NCI-H2227 treated with DMSO at 0.1 percent for 48 hours (cell line): ENCODE measurements at regions not wholly inside any gene's neighbourhood (a gene's known extent, or its start where the extent isn't known, plus 50 kb on each side); places are given as distances from the start of the nearest gene placed in this dataset.

Experiments
- DNase-seq: peaks from one replicate; lab custom pipeline; 2025; lab: John Stamatoyannopoulos, UW

GRCh38 chr6:155528335-155528734 is 72.7 kb upstream of the NOX3 start:
- no peak for DNase-seq

DNA sequence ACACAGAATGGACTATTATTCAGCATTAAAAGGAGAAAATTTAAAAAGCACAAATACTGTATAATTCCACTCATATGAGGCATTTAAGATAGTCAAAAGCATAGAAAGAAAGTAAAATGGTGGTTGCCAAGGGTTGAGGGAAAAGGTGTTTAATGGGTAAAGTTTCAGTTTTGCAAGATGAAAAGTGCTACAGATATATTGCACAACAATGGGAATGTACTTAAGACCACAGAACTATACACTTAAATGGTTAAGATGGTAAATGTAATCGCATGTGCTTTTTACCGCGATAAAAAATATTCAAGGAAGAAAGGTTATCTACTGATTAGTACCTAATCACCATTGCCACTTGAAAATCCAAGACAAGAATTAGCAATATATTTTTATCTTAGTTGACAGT is 71.8 kb upstream of the NOX3 start:
- no peak for DNase-seq

DNA sequence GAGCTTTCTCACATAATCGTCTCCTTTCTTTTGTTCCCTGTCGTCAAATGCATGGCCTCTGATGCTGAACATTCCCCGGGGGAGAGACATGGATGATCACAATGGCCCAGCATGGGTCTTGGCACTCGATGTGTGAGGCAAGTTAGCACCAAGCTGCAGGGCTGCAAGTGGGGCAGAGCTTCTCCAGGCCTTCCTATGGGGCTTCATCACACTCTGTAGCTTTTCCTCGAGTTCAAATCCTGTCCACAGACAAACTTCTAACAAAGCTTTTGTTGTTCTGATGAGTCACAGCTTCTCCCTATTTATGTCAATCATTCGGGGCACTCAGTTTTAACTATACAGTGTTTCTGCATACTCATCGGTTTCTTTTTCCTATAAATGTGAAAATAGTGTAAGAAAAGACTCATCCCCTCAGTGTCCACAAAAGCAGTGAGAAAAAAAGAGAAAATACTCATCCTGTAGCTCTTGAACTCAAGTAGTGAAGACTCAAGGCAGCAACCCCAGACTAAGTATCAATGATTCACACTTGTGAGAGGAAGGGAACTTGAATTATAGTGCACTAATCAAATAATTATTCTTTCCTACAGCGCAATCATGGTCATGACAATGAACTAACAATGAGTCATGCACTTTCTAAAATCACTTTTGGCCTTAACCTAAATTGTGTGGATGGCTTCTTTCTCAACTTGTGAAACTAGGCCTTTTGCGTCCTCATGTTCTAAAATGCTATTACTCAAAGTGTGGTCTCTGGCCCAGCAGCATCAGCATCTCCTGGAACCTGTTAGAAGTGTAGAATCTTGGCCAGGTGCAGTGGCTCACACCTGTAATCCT is 68.4 kb upstream of the NOX3 start:
- DNase-seq: no peak

DNA sequence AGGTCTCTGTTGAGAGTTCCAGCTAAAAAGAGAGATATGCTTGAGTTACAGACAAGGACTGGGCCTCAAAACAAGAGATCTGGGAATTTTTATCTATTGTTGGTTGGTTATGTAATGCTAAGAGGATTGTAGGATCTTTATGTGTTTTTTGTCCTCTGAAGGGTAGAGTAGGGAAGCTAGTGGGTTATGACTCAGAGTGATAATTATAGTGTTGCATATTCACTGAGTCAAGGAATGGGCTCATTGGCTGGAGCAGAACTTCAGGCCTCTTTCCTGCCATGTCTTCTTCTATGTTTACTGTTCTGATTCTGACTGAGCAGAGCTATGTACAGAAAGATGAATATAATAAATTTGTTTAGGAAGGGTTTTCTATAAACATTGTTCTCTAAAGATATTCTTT is 66.1 kb upstream of the NOX3 start:
- DNase-seq: no peak

- no peak for DNase-seq
These were observed 64.4 kb upstream of the NOX3 start for GRCh38 chr6:155520078-155520477.

DNA sequence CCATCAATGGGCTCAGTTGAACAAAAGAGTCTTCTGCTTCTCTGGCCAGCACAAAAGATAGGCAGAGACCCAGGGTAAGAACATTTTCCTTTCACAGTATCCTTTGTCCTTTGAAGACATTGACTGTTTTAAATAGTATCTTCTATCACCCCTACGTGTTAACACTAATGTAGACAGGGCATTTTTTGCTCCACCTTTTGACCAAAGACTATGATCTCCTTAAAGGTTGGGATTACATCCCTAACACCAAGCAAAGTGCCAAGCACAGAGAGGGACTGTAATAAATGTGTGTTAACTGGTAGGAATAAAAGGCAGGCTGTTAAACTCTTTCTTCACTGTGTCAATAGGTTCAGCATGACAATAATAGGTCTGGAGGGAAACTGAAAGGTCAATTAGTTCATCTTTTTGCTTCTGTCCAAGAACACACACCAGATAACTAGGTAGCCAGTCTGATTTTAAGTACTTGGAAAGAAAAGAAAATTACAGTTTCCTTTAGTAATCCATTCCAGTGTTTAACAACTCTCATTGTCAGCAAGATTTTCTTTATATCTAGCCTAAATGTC is 63.6 kb upstream of the NOX3 start:
- peak; percentile 5 for DNase-seq

DNA sequence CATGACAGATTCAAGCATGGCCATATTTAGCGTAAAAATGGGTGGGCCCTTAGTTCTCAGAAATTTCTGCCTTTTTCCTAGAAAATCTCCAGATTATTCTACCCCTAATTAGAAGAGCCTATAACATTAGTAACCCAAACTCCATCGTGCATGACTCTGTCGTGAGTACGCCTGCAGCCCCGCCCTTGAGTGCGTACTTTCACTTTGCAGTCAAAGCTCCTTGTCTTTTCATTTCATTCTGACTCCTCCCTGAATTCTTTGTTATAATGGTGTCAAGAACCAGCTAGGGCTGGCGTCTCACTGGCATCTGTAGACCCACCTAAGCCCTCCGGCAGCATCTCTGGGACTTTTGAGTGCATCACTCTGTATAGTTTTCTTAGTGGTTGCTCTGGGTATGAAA is 61.7 kb upstream of the NOX3 start:
- no peak for DNase-seq

DNA sequence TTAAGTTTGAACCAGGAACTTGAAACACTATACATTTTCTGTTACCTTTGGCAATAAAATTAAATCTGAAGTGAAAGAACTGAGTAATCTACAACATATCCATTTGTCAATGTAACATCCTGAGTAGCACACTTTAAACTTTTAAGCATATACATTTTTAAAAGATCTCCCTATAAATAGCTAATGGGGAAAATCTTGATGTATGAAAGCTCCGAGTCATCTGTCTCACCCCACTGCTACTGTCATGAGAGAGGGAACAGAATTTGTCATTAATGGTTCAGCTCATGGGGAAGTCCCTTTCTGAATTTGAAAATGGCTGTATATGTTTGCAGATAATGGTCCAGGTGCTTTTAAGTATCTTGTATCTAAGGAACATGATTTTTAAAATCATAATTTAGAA is 55.2 kb upstream of the NOX3 start:
- DNase-seq: no peak

DNA sequence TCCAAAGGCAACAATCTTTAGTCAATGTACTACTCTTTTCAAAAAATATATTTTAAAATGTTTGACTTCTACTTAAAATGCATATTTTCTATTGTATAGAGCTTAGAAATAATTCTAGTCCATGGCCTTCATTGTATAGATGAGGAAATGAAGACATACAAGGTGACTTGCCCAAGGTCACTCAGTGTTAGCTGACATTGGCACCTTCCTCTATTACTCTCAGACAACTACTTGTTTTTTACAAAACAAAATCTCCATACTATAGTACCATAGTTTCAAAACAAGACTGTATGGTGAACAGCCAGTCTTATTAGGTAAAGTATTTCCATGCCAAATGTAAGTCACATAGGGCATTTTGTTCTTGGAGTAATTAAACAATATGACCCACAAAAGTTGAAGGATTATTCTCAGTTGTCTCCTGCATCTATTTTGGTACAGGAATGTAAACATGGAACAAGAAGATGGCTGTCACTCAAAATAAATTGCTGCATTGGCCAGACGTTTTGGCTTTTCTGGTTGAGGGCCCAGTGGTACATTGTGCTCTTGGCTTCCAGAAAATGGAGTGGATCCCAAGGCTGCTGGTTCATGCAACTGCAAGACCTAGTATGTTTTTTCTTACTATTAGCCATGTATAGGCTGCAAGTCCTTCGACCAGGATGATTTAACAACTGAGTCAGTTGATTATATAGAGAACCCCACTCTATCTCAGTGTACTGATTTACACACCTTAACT is 54.3 kb upstream of the NOX3 start:
- DNase-seq: no peak

- no peak for DNase-seq
These were observed 50.0 kb upstream of the NOX3 start for GRCh38 chr6:155505608-155505989.
